Adrenal gland (tissue), 5 donors: ENCODE measurements at regions not wholly inside any gene's neighbourhood (a gene's known extent, or its start where the extent isn't known, plus 50 kb on each side); places are given as distances from the start of the nearest gene placed in this dataset.
"Not testable (repeated sequence)": the region's sequence is repeated elsewhere in the genome, so short reads cannot be mapped to it uniquely, and the experiment has no call there.

Experiments used
- CTCF ChIP-seq, 6 experiments: fragments of 450-650 bp in 4 of 6; fragments of 200-600 bp in 2 of 6; sonication (generic) in 1 of 6; IDR thresholded peaks; 1 replicate in 5 of 6; 2 replicates in 1 of 6; pipeline versions ENCODE4 v1.5.1 to v1.8.0; 2016 to 2021; ENCODE audit warnings: antibody characterized with exemption in 6 of 6, mild to moderate bottlenecking in 2 of 6, moderate library complexity in 1 of 6
- POLR2A ChIP-seq, 2 donors: fragments of 450-650 bp; IDR thresholded peaks; one replicate each; pipeline ENCODE4 v1.6.1; 2017; ENCODE audit warnings: antibody characterized with exemption in 2 of 2, mild to moderate bottlenecking in 2 of 2, moderate library complexity in 1 of 2
- donor health status: DM: no; HTN: no; CAD: no.

- not testable (repeated sequence) for TF ChIP-seq POLR2A, CTCF (IDR thresholded peaks at IDR 0.05)
Observed at GRCh38 chr17:13659051-13659450, 57.3 kb upstream of the HS3ST3A1 start.
